IMR-90 (cell line): ENCODE measurements at regions not wholly inside any gene's neighbourhood (a gene's known extent, or its start where the extent isn't known, plus 50 kb on each side); places are given as distances from the start of the nearest gene placed in this dataset.

Source experiments
- ATAC-seq: fragments of 200-7000 bp; cut with Tn5 transposase; 2 replicates; pipeline ENCODE4 v1.9.1; 2020; ENCODE audit warnings: low read depth, mild to moderate bottlenecking, moderate library complexity
- BruUV-seq: library from RNA; stranded (reverse); fragments of 400-500 nt; replicated peaks from 2 replicates; lab custom pipeline; 2021; lab: Mats Ljungman, UMichigan
- CTCF ChIA-PET: fragments of 300-600 bp; formaldehyde crosslinking; extraction: SDS; loops from one replicate; lab custom pipeline; 2021; ENCODE audit warnings: antibody characterized with exemption; lab: Yijun Ruan, JAX
- POLR2A ChIA-PET: fragments of 300-600 bp; sonication (Branson Sonifier 250); formaldehyde crosslinking; loops from one replicate; lab custom pipeline; 2022; ENCODE audit warnings: antibody characterized with exemption; ENCODE audit not compliant: unreplicated experiment; lab: Charles Lee
- DNase-seq: peaks from one replicate; pipeline ENCODE4 v3.0.0; 2013
- H2AFZ ChIP-seq: replicated peaks from 2 replicates; pipeline ENCODE3; 2013; ENCODE audit warnings: low read length, mild to moderate bottlenecking; ENCODE audit not compliant: poor library complexity
- H2AK5ac ChIP-seq: 2 replicates; pipeline ENCODE4 v1.6.1; 2013; ENCODE audit warnings: low read depth, low read length, inconsistent platforms
- H2AK9ac ChIP-seq: replicated peaks from 2 replicates; pipeline ENCODE3; 2013; ENCODE audit warnings: mild to moderate bottlenecking, low read depth, low read length, moderate library complexity; ENCODE audit not compliant: poor library complexity
- H2BK120ac ChIP-seq: 2 replicates; pipeline ENCODE4 v1.6.1; 2013; ENCODE audit warnings: low read depth, low read length, inconsistent platforms
- H2BK15ac ChIP-seq: 3 replicates; pipeline ENCODE4 v1.6.1; 2013; ENCODE audit warnings: low read depth, low read length, inconsistent platforms
- H2BK20ac ChIP-seq: 2 replicates; pipeline ENCODE4 v1.6.1; 2013; ENCODE audit warnings: low read depth, mild to moderate bottlenecking, inconsistent platforms, low read length, moderate library complexity
- H2BK5ac ChIP-seq: 2 replicates; pipeline ENCODE4 v1.6.1; 2013; ENCODE audit warnings: mild to moderate bottlenecking, low read depth, low read length, inconsistent platforms; ENCODE audit not compliant: poor library complexity, severe bottlenecking
- H3K14ac ChIP-seq: replicated peaks from 2 replicates; pipeline ENCODE4 v1.6.1; 2013; ENCODE audit warnings: low read depth, low read length, inconsistent platforms
- H3K18ac ChIP-seq: 2 replicates; pipeline ENCODE4 v1.6.1; 2013; ENCODE audit warnings: low read depth, low read length, control low read depth
- H3K23ac ChIP-seq: 2 replicates; pipeline ENCODE4 v1.6.1; 2013; ENCODE audit warnings: low read depth, low read length, inconsistent platforms
- H3K27ac ChIP-seq: 2 replicates; pipeline ENCODE4 v1.5.1; 2013; ENCODE audit warnings: mild to moderate bottlenecking, control low read depth, low read length; ENCODE audit not compliant: insufficient read depth
- H3K27me3 ChIP-seq: 2 replicates; pipeline ENCODE4 v1.6.1; 2013; ENCODE audit warnings: low read length; ENCODE audit not compliant: control insufficient read depth, insufficient read depth
- H3K36me3 ChIP-seq: 2 replicates; pipeline ENCODE4 v1.6.1; 2013; ENCODE audit warnings: low read length, mixed read lengths; ENCODE audit not compliant: control insufficient read depth, insufficient read depth
- H3K4ac ChIP-seq: 2 replicates; pipeline ENCODE4 v1.6.1; 2013; ENCODE audit warnings: low read depth, low read length, inconsistent platforms
- H3K4me1 ChIP-seq: 2 replicates; pipeline ENCODE4 v1.6.1; 2013; ENCODE audit warnings: low read length, mixed read lengths; ENCODE audit not compliant: control insufficient read depth, insufficient read depth
- H3K4me2 ChIP-seq: 2 replicates; pipeline ENCODE4 v1.6.1; 2013; ENCODE audit warnings: low read depth, mild to moderate bottlenecking, control low read depth, low read length, moderate library complexity
- H3K4me3 ChIP-seq: 2 replicates; pipeline ENCODE4 v1.5.1; 2013; ENCODE audit warnings: low read depth, mild to moderate bottlenecking, control low read depth, low read length, moderate library complexity; ENCODE audit not compliant: insufficient read depth
- H3K56ac ChIP-seq: 2 replicates; pipeline ENCODE4 v1.6.1; 2013; ENCODE audit warnings: low read length, inconsistent platforms; ENCODE audit not compliant: insufficient read depth; ENCODE audit errors: extremely low read depth
- H3K79me1 ChIP-seq, 2 experiments: 2 replicates each; pipeline ENCODE4 v1.6.1; 2013; ENCODE audit warnings: low read length in 2 of 2, inconsistent platforms in 1 of 2, low read depth in 1 of 2
- H3K9ac ChIP-seq: 2 replicates; pipeline ENCODE4 v1.6.1; 2013; ENCODE audit warnings: low read depth, low read length, control low read depth
- H3K9me1 ChIP-seq: 2 replicates; pipeline ENCODE4 v1.6.1; 2013; ENCODE audit warnings: low read length, inconsistent platforms; ENCODE audit not compliant: insufficient read depth
- H3K9me3 ChIP-seq: 2 replicates; pipeline ENCODE4 v1.6.1; 2013; ENCODE audit warnings: low read length; ENCODE audit not compliant: control insufficient read depth, insufficient read depth
- H4K20me1 ChIP-seq: 2 replicates; pipeline ENCODE4 v1.6.1; 2013; ENCODE audit warnings: low read length, inconsistent platforms; ENCODE audit not compliant: insufficient read depth
- H4K5ac ChIP-seq: 2 replicates; pipeline ENCODE4 v1.6.1; 2013; ENCODE audit warnings: mild to moderate bottlenecking, low read depth, low read length, control low read depth
- H4K8ac ChIP-seq, 2 experiments: 2 replicates each; pipeline ENCODE4 v1.6.1; 2013; ENCODE audit warnings: low read depth in 2 of 2, low read length in 2 of 2, control low read depth in 1 of 2, inconsistent platforms in 1 of 2
- H4K91ac ChIP-seq: 2 replicates; pipeline ENCODE4 v1.6.1; 2013; ENCODE audit warnings: low read depth, low read length, inconsistent platforms; ENCODE audit not compliant: insufficient read depth
- CEBPB ChIP-seq: IDR thresholded peaks from 2 replicates; pipeline ENCODE4 v1.6.1; 2012; ENCODE audit warnings: low read depth, low read length, improper control_type of control experiment
- FOS ChIP-seq: fragments of 150-350 bp; IDR thresholded peaks from 2 replicates; pipeline ENCODE4 v1.6.1; 2016; ENCODE audit warnings: low read depth, low read length
- WGBS, 2 experiments: methylation state at CpG; one replicate each; pipeline versions ENCODE4 v1.1.5 to v1.1.7; 2013; ENCODE audit warnings: missing lambda C conversion rate in 2 of 2; ENCODE audit not compliant: insufficient read length in 1 of 2; ENCODE audit errors: extremely low coverage in 2 of 2; 5-methylcytosine and 5-hydroxymethylcytosine counted together
- dilution Hi-C: fragments of 300-500 bp; cut with HindIII; formaldehyde crosslinking; loops from one replicate; pipeline ENCODE4 v1.14.3; 2018; ENCODE audit warnings: low sequenced_read_pairs; ENCODE audit not compliant: unreplicated experiment
- in situ Hi-C: fragments of 300-500 bp; cut with MboI; formaldehyde crosslinking; loops from 3 replicates; pipeline ENCODE4 v1.14.3; 2019; ENCODE audit warnings: low sequenced_read_pairs, inconsistent platforms, mixed read lengths
- intact Hi-C: fragments of 100-400 bp; cut with micrococcal nuclease; formaldehyde crosslinking; loops from 2 replicates; pipeline ENCODE4 v1.10.0; 2022

- no peak overlapping the region for H3K4me2 ChIP-seq
- H3K9me3 ChIP-seq: peaks cover 11% of the 10 kb centered on the region
- POLR2A ChIA-PET: no interaction called here
- no peak overlapping the region for H3K27ac ChIP-seq
- H3K9ac ChIP-seq: no peak overlapping the region
- H4K91ac ChIP-seq: no peak overlapping the region
- no peak overlapping the region for H3K23ac ChIP-seq
- ATAC-seq: no peak
- TF ChIP-seq FOS (no peak), CEBPB (peak; percentile 56)
- H3K14ac ChIP-seq: no peak overlapping the region
- H3K79me1 ChIP-seq: no peaks in the 10 kb centered on the region
- no peak overlapping the region for H2BK5ac ChIP-seq
- H3K18ac ChIP-seq: no peak overlapping the region
- no peak overlapping the region for H3K4ac ChIP-seq
- no peak overlapping the region for H4K5ac ChIP-seq
- no peak for DNase-seq
- in situ Hi-C loops: no loop called here
- no peaks in the 10 kb centered on the region for H3K9me1 ChIP-seq
- H3K27me3 ChIP-seq: no peaks in the 10 kb centered on the region
- H4K8ac ChIP-seq: no peak overlapping the region
- H2BK120ac ChIP-seq: no peak overlapping the region
- H3K4me1 ChIP-seq: no peaks in the 10 kb centered on the region
- H2AK9ac ChIP-seq: no peak overlapping the region
- no peak overlapping the region for H2AK5ac ChIP-seq
- BruUV-seq: no TSS peak
- no peak overlapping the region for H3K56ac ChIP-seq
- H2AFZ ChIP-seq: no peak overlapping the region
- H2BK15ac ChIP-seq: no peak overlapping the region
- H3K36me3 ChIP-seq: no peaks in the 10 kb centered on the region
- WGBS, 2 experiments: no CpG with 5 or more reads among the region's 6 CpGs
- dilution Hi-C loops: no loop called here
- intact Hi-C loops: no loop called here
- H4K20me1 ChIP-seq: no peaks in the 10 kb centered on the region
- CTCF ChIA-PET: interaction anchor here (0.6 kb wide), 1 partner anchor 1396 kb away, joined by 3 read pairs; no protein-coding TSS in a partner anchor
- H3K4me3 ChIP-seq: no peak overlapping the region
- no peak overlapping the region for H2BK20ac ChIP-seq
Measured at GRCh38 chr21:20741445-20741844, 256.8 kb upstream of the NCAM2 start.
